ENCODE measurements at regions not wholly inside any gene's neighbourhood (a gene's known extent, or its start where the extent isn't known, plus 50 kb on each side); places are given as distances from the start of the nearest gene placed in this dataset.

DNA sequence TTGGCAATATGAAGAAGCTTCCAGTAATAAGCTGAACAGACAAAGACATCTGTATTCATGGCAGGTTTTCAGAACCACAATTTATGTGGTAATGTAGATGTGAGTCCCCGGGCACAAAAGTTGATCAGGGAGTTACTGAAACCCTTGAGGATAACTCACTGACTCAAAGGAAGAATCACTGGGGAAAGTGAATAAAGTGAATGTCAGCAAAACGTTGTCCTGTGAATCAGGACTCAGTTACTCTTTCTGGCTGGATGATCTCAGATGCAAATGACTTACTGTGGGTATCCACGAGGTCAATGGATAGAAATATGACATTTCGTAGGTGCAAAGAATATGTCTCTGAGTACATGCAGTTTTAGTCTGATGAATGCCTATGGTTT is 172.8 kb upstream of the CTBP2 start:
- no peak for DNase-seq (ENCODE audit: low read depth, low spot score)
- H3K4me2 ChIP-seq (ENCODE audit: low read length): no peak overlapping the region
- H4K20me1 ChIP-seq (ENCODE audit: insufficient read depth): no peaks in the 10 kb centered on the region
- intact Hi-C loops (cut with micrococcal nuclease): no loop called here
- RAD21 ChIA-PET (ENCODE audit: low non-redundant PET in 1 of 2, low total read pairs in 2 of 2, uncharacterized antibody in 2 of 2, unreplicated experiment in 2 of 2): no interaction called here
- H3K27ac ChIP-seq (ENCODE audit: low read depth, low read length): no peak overlapping the region
- H3K27me3 ChIP-seq (ENCODE audit: insufficient read depth, low read length): no peaks in the 10 kb centered on the region; the same call in 1 of the 2 replicates
- POLR2A ChIA-PET: no interaction called here
- no peak overlapping the region for H3K9ac ChIP-seq (ENCODE audit: low read length)
- TF ChIP-seq ELF1 (IDR thresholded peaks at IDR 0.05; ENCODE audit: borderline replicate concordance, low read depth): no peak
- TF ChIP-seq RAD21 (IDR thresholded peaks at IDR 0.05; ENCODE audit: low read depth): no peak
- no peak for TF ChIP-seq FOSL1 (IDR thresholded peaks at IDR 0.05; ENCODE audit: low read depth)
- TF ChIP-seq SIN3A (IDR thresholded peaks at IDR 0.05; ENCODE audit: low read depth): no peak
- no peak for TF ChIP-seq EZH2phosphoT487 (IDR thresholded peaks at IDR 0.05; ENCODE audit: borderline replicate concordance)
- TF ChIP-seq TCF7L2 (IDR thresholded peaks at IDR 0.05; ENCODE audit: borderline replicate concordance, extremely low read depth, insufficient read depth, insufficient read length): no peak
- no peak for TF ChIP-seq CBX3 (IDR thresholded peaks at IDR 0.05; ENCODE audit: low read depth)
- TF ChIP-seq EGR1 (IDR thresholded peaks at IDR 0.05; ENCODE audit: low read depth): no peak
- no peak for TF ChIP-seq JUND (IDR thresholded peaks at IDR 0.05)
- TF ChIP-seq SP1 (IDR thresholded peaks at IDR 0.05; ENCODE audit: low read depth): no peak
- no peak for TF ChIP-seq ZFX (IDR thresholded peaks at IDR 0.05)
- TF ChIP-seq ZNF274 (IDR thresholded peaks at IDR 0.05; ENCODE audit: low read depth, low read length): no peak
- TF ChIP-seq POLR2AphosphoS5 (IDR thresholded peaks at IDR 0.05; ENCODE audit: low read depth, low read length): no peak
- no peak for TF ChIP-seq MAX (IDR thresholded peaks at IDR 0.05)
- TF ChIP-seq EZH2 (IDR thresholded peaks at IDR 0.05): no peak
- ATAC-seq: no peak
- CTCF ChIA-PET: interaction anchor here (2.0 kb wide), 1 partner anchor 10 kb away, joined by 5 read pairs; no protein-coding TSS in a partner anchor
- no peak overlapping the region for H3K4me3 ChIP-seq (replicated peaks in 1 of 2; ENCODE audit: low read depth in 1 of 2, low read length in 2 of 2)
- no TSS peak for BruUV-seq (replicated peaks)
- H3K9me3 ChIP-seq (ENCODE audit: control insufficient read depth in 1 of 2, insufficient read depth in 1 of 2, low read depth in 1 of 2, low read length in 2 of 2): no peaks in the 10 kb centered on the region
- H3K36me3 ChIP-seq (ENCODE audit: control insufficient read depth in 1 of 2, insufficient read depth in 2 of 2, low read length in 2 of 2): no peaks in the 10 kb centered on the region
- no peak overlapping the region for H2AFZ ChIP-seq (ENCODE audit: low read depth, low read length, poor library complexity, severe bottlenecking)
- H3K9me2 ChIP-seq (ENCODE audit: insufficient read depth): 0 out of 2 replicates have a peak, but pooled peaks cover 5% of the 10 kb centered on the region
- H3K4me1 ChIP-seq (ENCODE audit: control insufficient read depth in 1 of 2, insufficient read depth in 2 of 2, low read length in 2 of 2): no peaks in the 10 kb centered on the region
- no peaks in the 10 kb centered on the region for H3K79me2 ChIP-seq (ENCODE audit: insufficient read depth, low read length)

Measured in HCT116 (cell line).